Prostate gland (tissue), 2 donors: ENCODE measurements at regions not wholly inside any gene's neighbourhood (a gene's known extent, or its start where the extent isn't known, plus 50 kb on each side); places are given as distances from the start of the nearest gene placed in this dataset.
"Not testable (repeated sequence)": the region's sequence is repeated elsewhere in the genome, so short reads cannot be mapped to it uniquely, and the experiment has no call there.

ENCODE experiments used
- DNase-seq: peaks from one replicate; pipeline ENCODE4 v3.0.0-alpha.2; 2019; ENCODE audit warnings: low spot score
- H3K27ac ChIP-seq, 2 donors: fragments of 200-600 bp; sonication (generic); 2 replicates each; pipeline ENCODE4 v1.5.1; 2017 to 2019
- H3K27me3 ChIP-seq: fragments of 200-600 bp; sonication (generic); replicated peaks from 2 replicates; pipeline ENCODE4 v1.5.1; 2019; ENCODE audit not compliant: insufficient read depth
- H3K36me3 ChIP-seq, 2 donors: fragments of 200-600 bp; sonication (generic); 1 replicate in 1 of 2; 2 replicates in 1 of 2; pipeline versions ENCODE4 v1.5.1 to v1.8.1; 2017 to 2019
- H3K4me1 ChIP-seq: fragments of 200-600 bp; sonication (generic); replicated peaks from 2 replicates; pipeline ENCODE4 v1.5.1; 2019
- H3K4me3 ChIP-seq, 2 donors: fragments of 200-600 bp; sonication (generic); 2 replicates each; pipeline ENCODE4 v1.5.1; 2017 to 2019
- H3K9me3 ChIP-seq: fragments of 200-600 bp; sonication (generic); 2 replicates; pipeline ENCODE4 v1.5.1; 2017
- CTCF ChIP-seq, 4 experiments: fragments of 200-600 bp in 2 of 4; fragments of 450-650 bp in 2 of 4; sonication (generic) in 2 of 4; IDR thresholded peaks; 1 replicate in 3 of 4; 2 replicates in 1 of 4; pipeline ENCODE4 v1.5.1; 2016 to 2019; ENCODE audit warnings: antibody characterized with exemption in 4 of 4, mild to moderate bottlenecking in 2 of 4, moderate library complexity in 2 of 4
- POLR2A ChIP-seq: fragments of 450-650 bp; IDR thresholded peaks from one replicate; pipeline ENCODE4 v1.6.1; 2016; ENCODE audit warnings: antibody characterized with exemption, mild to moderate bottlenecking
- POLR2AphosphoS5 ChIP-seq: sonication (generic); formaldehyde crosslinking; IDR thresholded peaks from one replicate; pipeline ENCODE4 v1.6.1; 2017; ENCODE audit warnings: antibody characterized with exemption
- WGBS: methylation state at CpG from one replicate; pipeline ENCODE4 v1.1.5; 2018; 5-methylcytosine and 5-hydroxymethylcytosine counted together
- intact Hi-C: fragments of 100-400 bp; cut with DNase I; formaldehyde crosslinking; loops from one replicate; pipeline ENCODE4 v1.14.2; 2022

DNA sequence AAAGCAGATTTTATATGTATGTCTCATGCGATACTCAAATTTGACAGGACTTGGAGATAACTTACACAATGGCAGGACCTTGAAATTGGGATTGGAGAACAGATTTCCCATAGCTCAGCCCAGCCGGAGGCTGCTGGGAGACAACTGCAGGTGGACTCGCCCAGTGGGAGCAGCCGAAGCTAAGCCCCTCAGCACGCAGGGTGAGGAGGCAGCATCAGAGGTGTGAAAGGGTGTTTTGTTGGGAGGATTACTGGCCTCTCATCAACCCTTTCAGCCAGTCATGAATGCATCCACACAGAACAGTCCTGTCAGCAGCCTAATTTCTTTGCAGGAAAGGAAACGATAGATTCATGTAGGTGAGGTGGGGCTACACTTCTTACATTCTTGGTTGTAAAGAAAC lies 110.4 kb upstream of the DYNAP start:
- Histone ChIP-seq H3K36me3 (no peaks in the 10 kb centered on the region), H3K4me1 (no peaks in the 10 kb centered on the region), H3K4me3 (no peak overlapping the region), H3K9me3 (no peaks in the 10 kb centered on the region), H3K27ac (no peak overlapping the region), H3K27me3 (no peaks in the 10 kb centered on the region)
- 79% methylated on average over 6 of the region's 6 CpGs for WGBS
- TF ChIP-seq CTCF (IDR thresholded peaks at IDR 0.05) (no peak), POLR2AphosphoS5 (no peak), POLR2A (no peak)
- no peak for DNase-seq
- intact Hi-C loops = no loop called here

- intact Hi-C loops = not testable (repeated sequence)
These were observed 88.6 kb upstream of the DYNAP start for GRCh38 chr18:54502451-54502850.

GRCh38 chr18:54503131-54503894 lies 87.7 kb upstream of the DYNAP start:
- no peaks in the 10 kb centered on the region for H3K9me3 ChIP-seq
- H3K4me1 ChIP-seq = no peaks in the 10 kb centered on the region
- no peak overlapping the region for H3K4me3 ChIP-seq
- WGBS = 73% methylated on average over 4 of the region's 4 CpGs
- intact Hi-C loops = no loop called here
- no peak for DNase-seq
- H3K27ac ChIP-seq = no peak overlapping the region
- TF ChIP-seq POLR2AphosphoS5 = no peak
- no peak for TF ChIP-seq POLR2A
- TF ChIP-seq CTCF (IDR thresholded peaks at IDR 0.05) = no peak
- H3K27me3 ChIP-seq = no peaks in the 10 kb centered on the region
- no peaks in the 10 kb centered on the region for H3K36me3 ChIP-seq

More at GRCh38 chr18:54502451-54502850, 88.6 kb upstream of the DYNAP start:
- H3K4me1 ChIP-seq, H3K27me3 ChIP-seq, H3K4me3 ChIP-seq, H3K9me3 ChIP-seq, H3K27ac ChIP-seq, H3K36me3 ChIP-seq, DNase-seq: not testable (repeated sequence)
- WGBS = 94% methylated on average over 6 of the region's 6 CpGs

- H3K4me3 ChIP-seq = no peak overlapping the region
- H3K9me3 ChIP-seq = no peaks in the 10 kb centered on the region
- TF ChIP-seq CTCF (IDR thresholded peaks at IDR 0.05) (no peak), POLR2AphosphoS5 (no peak), POLR2A (no peak)
- no peaks in the 10 kb centered on the region for H3K4me1 ChIP-seq
- H3K36me3 ChIP-seq = no peaks in the 10 kb centered on the region
- intact Hi-C loops = no loop called here
- no peak overlapping the region for H3K27ac ChIP-seq
- no peak for DNase-seq
- 96% methylated on average over 2 of the region's 2 CpGs for WGBS
- H3K27me3 ChIP-seq = no peaks in the 10 kb centered on the region
These were observed 84.4 kb upstream of the DYNAP start for GRCh38 chr18:54506516-54507261.

DNA sequence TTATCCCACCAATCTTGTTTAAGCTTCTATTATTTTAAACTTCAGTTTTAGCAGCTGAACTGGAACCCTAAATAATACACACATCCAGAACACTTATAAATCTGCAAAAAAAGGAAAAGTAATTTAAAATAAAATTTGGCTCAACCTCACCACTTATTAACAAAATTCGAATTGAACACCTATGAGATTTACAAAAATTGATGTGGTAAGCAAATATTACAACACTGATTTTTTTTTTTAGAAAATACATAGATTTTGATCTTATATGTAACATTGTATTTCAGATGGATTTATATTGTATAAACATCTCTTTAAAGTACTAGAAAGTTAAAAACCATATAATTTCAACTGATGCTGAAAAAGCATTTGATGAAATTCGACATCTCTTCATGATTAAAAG lies 81.3 kb upstream of the DYNAP start:
- Histone ChIP-seq H3K27ac (no peak overlapping the region), H3K4me3 (no peak overlapping the region), H3K27me3 (no peaks in the 10 kb centered on the region), H3K36me3 (no peaks in the 10 kb centered on the region), H3K9me3 (no peaks in the 10 kb centered on the region), H3K4me1 (no peaks in the 10 kb centered on the region)
- WGBS = 85% methylated on average over 2 of the region's 2 CpGs
- no peak for DNase-seq
- intact Hi-C loops = no loop called here
- no peak for TF ChIP-seq CTCF (IDR thresholded peaks at IDR 0.05)
- no peak for TF ChIP-seq POLR2A
- no peak for TF ChIP-seq POLR2AphosphoS5
